ENCODE measurements at regions not wholly inside any gene's neighbourhood (a gene's known extent, or its start where the extent isn't known, plus 50 kb on each side); places are given as distances from the start of the nearest gene placed in this dataset.

DNA sequence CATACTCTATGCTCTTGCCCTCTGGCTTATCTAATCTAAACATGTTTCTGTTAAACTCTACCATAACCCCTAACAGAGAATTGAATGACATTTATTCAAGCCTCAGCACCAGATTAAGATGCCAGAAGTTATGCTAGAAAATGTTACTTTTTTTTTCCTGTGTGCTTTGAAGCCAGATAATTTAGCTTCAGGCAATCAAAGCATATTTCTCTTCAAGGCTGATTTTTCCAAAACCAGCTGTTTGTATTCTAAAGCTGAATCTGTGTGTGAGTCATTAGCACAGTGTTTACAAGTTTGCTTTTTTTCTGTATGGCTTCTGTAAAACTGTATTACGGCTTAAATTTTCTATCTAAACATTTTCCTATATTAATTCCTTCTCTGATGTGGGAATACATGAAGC is 326.1 kb downstream of the FSCB start:
- TF ChIP-seq, protein P1, sequence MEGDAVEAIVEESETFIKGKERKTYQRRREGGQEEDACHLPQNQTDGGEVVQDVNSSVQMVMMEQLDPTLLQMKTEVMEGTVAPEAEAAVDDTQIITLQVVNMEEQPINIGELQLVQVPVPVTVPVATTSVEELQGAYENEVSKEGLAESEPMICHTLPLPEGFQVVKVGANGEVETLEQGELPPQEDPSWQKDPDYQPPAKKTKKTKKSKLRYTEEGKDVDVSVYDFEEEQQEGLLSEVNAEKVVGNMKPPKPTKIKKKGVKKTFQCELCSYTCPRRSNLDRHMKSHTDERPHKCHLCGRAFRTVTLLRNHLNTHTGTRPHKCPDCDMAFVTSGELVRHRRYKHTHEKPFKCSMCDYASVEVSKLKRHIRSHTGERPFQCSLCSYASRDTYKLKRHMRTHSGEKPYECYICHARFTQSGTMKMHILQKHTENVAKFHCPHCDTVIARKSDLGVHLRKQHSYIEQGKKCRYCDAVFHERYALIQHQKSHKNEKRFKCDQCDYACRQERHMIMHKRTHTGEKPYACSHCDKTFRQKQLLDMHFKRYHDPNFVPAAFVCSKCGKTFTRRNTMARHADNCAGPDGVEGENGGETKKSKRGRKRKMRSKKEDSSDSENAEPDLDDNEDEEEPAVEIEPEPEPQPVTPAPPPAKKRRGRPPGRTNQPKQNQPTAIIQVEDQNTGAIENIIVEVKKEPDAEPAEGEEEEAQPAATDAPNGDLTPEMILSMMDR (IDR thresholded peaks at IDR 0.05), result no peak
- TF ChIP-seq POLR2A (IDR thresholded peaks at IDR 0.05), result no peak
